WI38 (cell line): ENCODE measurements at regions not wholly inside any gene's neighbourhood (a gene's known extent, or its start where the extent isn't known, plus 50 kb on each side); places are given as distances from the start of the nearest gene placed in this dataset.

Source experiments
- H3K4me3 ChIP-seq: 2 replicates; pipeline ENCODE4 v1.5.1; 2011; ENCODE audit warnings: low read depth, mild to moderate bottlenecking, control low read depth, low read length
- TF ChIP-seq, protein P1 (sequence below): IDR thresholded peaks from 2 replicates; pipeline ENCODE4 v1.5.1; 2012; ENCODE audit warnings: low read depth, mild to moderate bottlenecking, control low read depth, low read length

DNA sequence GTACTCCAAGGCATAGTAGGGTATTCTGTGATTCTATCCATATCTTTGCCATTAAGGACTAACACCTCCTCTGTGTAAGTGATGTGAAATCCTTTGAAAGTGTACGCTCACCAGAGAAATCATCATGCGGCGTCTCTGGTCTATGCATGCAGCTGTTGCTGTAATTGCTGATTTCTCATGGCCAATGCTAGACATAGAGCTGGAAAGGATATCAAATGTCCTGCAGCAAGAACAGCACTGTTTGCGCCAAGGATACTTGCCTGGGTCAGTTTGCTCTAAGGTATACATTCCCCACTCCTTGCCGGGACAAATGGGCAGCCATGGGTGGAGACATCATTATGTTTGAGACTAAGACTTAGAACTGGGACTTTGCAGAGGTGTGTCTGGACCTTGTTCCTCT lies 896.4 kb downstream of the BCL11B start:
- H3K4me3 ChIP-seq: no peak overlapping the region
- TF ChIP-seq, protein P1, sequence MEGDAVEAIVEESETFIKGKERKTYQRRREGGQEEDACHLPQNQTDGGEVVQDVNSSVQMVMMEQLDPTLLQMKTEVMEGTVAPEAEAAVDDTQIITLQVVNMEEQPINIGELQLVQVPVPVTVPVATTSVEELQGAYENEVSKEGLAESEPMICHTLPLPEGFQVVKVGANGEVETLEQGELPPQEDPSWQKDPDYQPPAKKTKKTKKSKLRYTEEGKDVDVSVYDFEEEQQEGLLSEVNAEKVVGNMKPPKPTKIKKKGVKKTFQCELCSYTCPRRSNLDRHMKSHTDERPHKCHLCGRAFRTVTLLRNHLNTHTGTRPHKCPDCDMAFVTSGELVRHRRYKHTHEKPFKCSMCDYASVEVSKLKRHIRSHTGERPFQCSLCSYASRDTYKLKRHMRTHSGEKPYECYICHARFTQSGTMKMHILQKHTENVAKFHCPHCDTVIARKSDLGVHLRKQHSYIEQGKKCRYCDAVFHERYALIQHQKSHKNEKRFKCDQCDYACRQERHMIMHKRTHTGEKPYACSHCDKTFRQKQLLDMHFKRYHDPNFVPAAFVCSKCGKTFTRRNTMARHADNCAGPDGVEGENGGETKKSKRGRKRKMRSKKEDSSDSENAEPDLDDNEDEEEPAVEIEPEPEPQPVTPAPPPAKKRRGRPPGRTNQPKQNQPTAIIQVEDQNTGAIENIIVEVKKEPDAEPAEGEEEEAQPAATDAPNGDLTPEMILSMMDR: no peak

DNA sequence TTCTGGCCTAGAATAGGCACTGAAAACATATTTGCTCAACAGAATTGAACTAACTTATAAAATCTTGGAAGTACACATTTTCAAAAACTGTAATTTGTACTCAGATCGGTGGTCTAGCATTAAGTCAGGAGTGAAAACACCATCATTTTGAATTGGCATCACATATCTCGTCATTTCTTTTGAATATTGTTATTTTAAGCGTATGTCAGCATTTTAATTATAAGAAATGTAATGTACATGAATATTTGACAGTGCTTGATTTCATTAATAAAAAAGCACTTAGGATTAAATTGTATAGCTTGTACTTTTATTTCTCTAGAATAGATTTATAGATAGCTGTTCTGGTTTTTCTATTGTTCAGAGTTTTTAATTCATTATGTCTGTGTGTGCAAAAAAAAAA lies 892.2 kb downstream of the BCL11B start:
- TF ChIP-seq, protein P1: no peak
- H3K4me3 ChIP-seq: no peak overlapping the region

DNA sequence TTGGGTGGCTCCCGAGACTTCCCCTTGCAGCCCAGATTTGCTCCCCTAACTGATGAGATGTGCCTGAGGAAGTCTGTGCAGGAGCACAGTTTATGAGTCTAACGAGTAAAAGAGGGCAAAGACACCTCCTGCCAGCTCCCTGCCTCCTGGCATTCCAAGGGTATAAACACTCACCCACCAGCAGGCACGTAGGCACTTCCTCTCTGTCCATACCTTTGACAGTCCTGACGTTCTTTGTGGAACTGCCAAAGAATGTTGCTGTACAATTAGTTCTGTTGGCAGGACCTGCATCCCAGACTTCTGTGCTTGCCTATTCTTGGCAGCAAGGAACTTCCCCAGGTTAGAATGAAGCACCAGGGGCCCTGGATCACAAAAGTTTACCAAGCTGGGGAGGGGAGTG lies 889.3 kb downstream of the BCL11B start:
- no peak overlapping the region for H3K4me3 ChIP-seq
- TF ChIP-seq, protein P1: no peak

DNA sequence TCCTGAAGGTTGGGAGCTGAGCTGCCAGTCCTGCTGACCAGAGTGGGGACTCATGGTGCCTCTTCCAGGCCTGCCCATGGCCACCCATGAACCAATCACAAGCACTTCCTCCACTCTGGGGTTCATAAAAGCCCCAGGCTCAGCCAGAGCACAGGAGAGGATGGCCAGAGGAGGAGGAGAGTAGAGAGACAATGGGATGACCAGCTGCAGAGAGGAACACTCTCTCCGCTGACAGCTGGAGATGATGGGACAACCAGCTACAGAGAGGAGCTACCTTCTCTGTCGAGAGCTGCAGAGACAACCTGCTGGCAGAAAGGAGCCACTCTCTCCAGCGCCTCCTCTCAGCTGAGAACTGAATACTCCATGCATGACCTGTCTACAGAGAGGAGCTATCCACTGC lies 886.1 kb downstream of the BCL11B start:
- TF ChIP-seq, protein P1: no peak
- no peak overlapping the region for H3K4me3 ChIP-seq

DNA sequence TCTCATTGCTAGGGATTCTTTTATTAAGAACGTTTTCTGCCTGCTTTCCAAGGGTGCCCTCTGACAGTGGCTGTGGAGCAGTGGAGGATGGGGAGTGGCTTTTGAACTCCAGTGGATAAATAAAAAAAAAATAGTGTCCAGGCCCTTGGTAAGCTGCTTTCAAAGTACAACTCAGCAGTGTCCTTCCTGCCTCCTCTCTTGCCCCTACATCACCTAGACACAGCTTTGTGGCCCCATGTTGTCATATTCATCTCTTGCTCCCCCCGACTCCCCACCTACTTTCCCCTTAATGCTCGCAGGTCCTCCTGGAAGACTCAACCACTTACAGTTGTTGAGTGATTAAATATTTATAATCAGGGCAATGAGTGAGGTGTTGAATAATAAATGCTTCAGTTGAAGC lies 880.9 kb downstream of the BCL11B start:
- H3K4me3 ChIP-seq: no peak overlapping the region
- TF ChIP-seq, protein P1: no peak

DNA sequence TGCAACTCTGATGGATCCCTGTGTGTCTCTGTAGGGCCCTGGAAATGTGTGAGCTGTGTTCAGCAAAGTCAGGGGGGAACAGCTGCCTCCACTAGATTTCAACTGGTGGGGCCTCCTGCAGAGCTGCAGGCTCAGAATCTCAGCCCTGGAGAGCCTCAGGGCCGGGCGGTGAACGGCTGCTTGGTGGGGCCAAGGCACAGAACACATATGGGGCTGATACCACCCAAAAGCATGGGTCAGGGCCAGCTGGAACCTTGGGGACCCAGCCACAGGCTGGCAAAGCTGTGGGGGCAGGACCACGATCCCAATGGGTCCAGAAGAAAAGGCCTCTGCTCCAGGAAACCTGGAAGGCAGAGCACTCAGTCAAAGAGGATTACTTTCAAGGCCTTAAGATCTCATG lies 878.5 kb downstream of the BCL11B start:
- H3K4me3 ChIP-seq: no peak overlapping the region
- TF ChIP-seq, protein P1: no peak

DNA sequence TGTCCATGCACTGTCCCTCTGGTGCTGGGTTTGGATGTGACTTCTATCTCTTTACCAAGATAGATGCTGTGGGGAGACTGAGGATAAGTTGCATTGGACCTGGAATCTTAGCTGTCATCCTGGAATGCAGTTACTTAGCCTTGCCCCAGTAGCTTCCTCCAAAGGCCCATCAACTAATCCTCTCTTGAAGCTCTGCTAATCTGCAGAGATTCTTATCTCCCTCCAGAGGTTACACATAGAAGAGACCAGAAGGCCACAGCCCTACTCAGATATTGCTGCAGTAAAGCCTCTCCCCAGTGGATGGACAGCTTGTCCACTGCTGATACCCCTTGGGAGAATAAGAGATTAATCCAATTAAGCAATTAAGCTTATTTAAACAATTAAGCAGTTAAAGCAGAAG lies 867.2 kb downstream of the BCL11B start:
- TF ChIP-seq, protein P1: no peak
- no peak overlapping the region for H3K4me3 ChIP-seq
